ENCODE measurements at regions not wholly inside any gene's neighbourhood (a gene's known extent, or its start where the extent isn't known, plus 50 kb on each side); places are given as distances from the start of the nearest gene placed in this dataset.

- H3K9me3 Mint-ChIP-seq (ENCODE audit: low read depth), result peaks cover 3% of the 10 kb centered on the region
- no peak overlapping the region for H3K4me3 Mint-ChIP-seq (ENCODE audit: unreplicated experiment)
- H3K27ac Mint-ChIP-seq (ENCODE audit: unreplicated experiment), result no peak overlapping the region
- TF ChIP-seq CTCF (IDR thresholded peaks at IDR 0.05), result no peak
- DNase-seq (ENCODE audit: low spot score), result no peak
- no peaks in the 10 kb centered on the region for H3K36me3 Mint-ChIP-seq (ENCODE audit: low read depth)
- H3K4me1 Mint-ChIP-seq (ENCODE audit: low read depth), result no peaks in the 10 kb centered on the region
- H3K27me3 Mint-ChIP-seq (ENCODE audit: low read depth), result no peaks in the 10 kb centered on the region
Measured at GRCh38 chr6:102352552-102352951, 959.0 kb downstream of the GRIK2 start.

- no peak for DNase-seq (ENCODE audit: low spot score)
- TF ChIP-seq CTCF (IDR thresholded peaks at IDR 0.05), result no peak
- H3K27me3 Mint-ChIP-seq (ENCODE audit: low read depth), result no peaks in the 10 kb centered on the region
- peaks cover 15% of the 10 kb centered on the region for H3K9me3 Mint-ChIP-seq (ENCODE audit: low read depth)
- no peak overlapping the region for H3K27ac Mint-ChIP-seq (ENCODE audit: unreplicated experiment)
- H3K4me3 Mint-ChIP-seq (ENCODE audit: unreplicated experiment), result no peak overlapping the region
- no peaks in the 10 kb centered on the region for H3K36me3 Mint-ChIP-seq (ENCODE audit: low read depth)
- H3K4me1 Mint-ChIP-seq (ENCODE audit: low read depth), result no peaks in the 10 kb centered on the region
Measured at GRCh38 chr6:102344769-102345168, 951.3 kb downstream of the GRIK2 start.

- no peak for TF ChIP-seq CTCF (IDR thresholded peaks at IDR 0.05)
- no peak for DNase-seq (ENCODE audit: low spot score)
- H3K9me3 Mint-ChIP-seq (ENCODE audit: low read depth), result peaks cover 7% of the 10 kb centered on the region
- no peaks in the 10 kb centered on the region for H3K36me3 Mint-ChIP-seq (ENCODE audit: low read depth)
- no peak overlapping the region for H3K27ac Mint-ChIP-seq (ENCODE audit: unreplicated experiment)
- no peaks in the 10 kb centered on the region for H3K27me3 Mint-ChIP-seq (ENCODE audit: low read depth)
- no peaks in the 10 kb centered on the region for H3K4me1 Mint-ChIP-seq (ENCODE audit: low read depth)
- H3K4me3 Mint-ChIP-seq (ENCODE audit: unreplicated experiment), result no peak overlapping the region
Measured at GRCh38 chr6:102340311-102340710, 946.8 kb downstream of the GRIK2 start.

GRCh38 chr6:102333736-102334135, 940.2 kb downstream of the GRIK2 start:
- Mint-ChIP-seq H3K9me3 (ENCODE audit: low read depth) (no peaks in the 10 kb centered on the region), H3K36me3 (ENCODE audit: low read depth) (no peaks in the 10 kb centered on the region), H3K27ac (ENCODE audit: unreplicated experiment) (no peak overlapping the region), H3K4me3 (ENCODE audit: unreplicated experiment) (no peak overlapping the region), H3K4me1 (ENCODE audit: low read depth) (no peaks in the 10 kb centered on the region), H3K27me3 (ENCODE audit: low read depth) (no peaks in the 10 kb centered on the region)
- no peak for DNase-seq (ENCODE audit: low spot score)
- TF ChIP-seq CTCF (IDR thresholded peaks at IDR 0.05), result no peak

- no peaks in the 10 kb centered on the region for H3K4me1 Mint-ChIP-seq (ENCODE audit: low read depth)
- H3K4me3 Mint-ChIP-seq (ENCODE audit: unreplicated experiment), result no peak overlapping the region
- no peaks in the 10 kb centered on the region for H3K27me3 Mint-ChIP-seq (ENCODE audit: low read depth)
- H3K36me3 Mint-ChIP-seq (ENCODE audit: low read depth), result no peaks in the 10 kb centered on the region
- no peak for DNase-seq (ENCODE audit: low spot score)
- TF ChIP-seq CTCF (IDR thresholded peaks at IDR 0.05), result no peak
- H3K27ac Mint-ChIP-seq (ENCODE audit: unreplicated experiment), result no peak overlapping the region
- H3K9me3 Mint-ChIP-seq (ENCODE audit: low read depth), result peaks cover 2% of the 10 kb centered on the region
Measured at GRCh38 chr6:102327697-102328225, 934.3 kb downstream of the GRIK2 start.
